Nephron (organoid): ENCODE measurements at regions not wholly inside any gene's neighbourhood (a gene's known extent, or its start where the extent isn't known, plus 50 kb on each side); places are given as distances from the start of the nearest gene placed in this dataset.

Source experiments
- H3K27ac Mint-ChIP-seq, 3 experiments: 2 replicates each; pipeline ENCODE4 v1.8.0; 2020; ENCODE audit warnings: mixed read lengths in 3 of 3, mild to moderate bottlenecking in 2 of 3, moderate library complexity in 1 of 3
- H3K27me3 Mint-ChIP-seq: 2 replicates; pipeline ENCODE4 v1.8.0; 2021; ENCODE audit warnings: low read depth, mild to moderate bottlenecking, moderate library complexity, mixed read lengths
- H3K36me3 Mint-ChIP-seq: 2 replicates; pipeline ENCODE4 v1.8.0; 2020; ENCODE audit warnings: low read depth, mixed read lengths
- H3K4me1 Mint-ChIP-seq: 2 replicates; pipeline ENCODE4 v1.8.0; 2020; ENCODE audit warnings: mixed read lengths
- H3K4me3 Mint-ChIP-seq, 3 experiments: 2 replicates each; pipeline ENCODE4 v1.8.0; 2020; ENCODE audit warnings: mild to moderate bottlenecking in 3 of 3, mixed read lengths in 3 of 3, moderate library complexity in 2 of 3
- H3K9me3 Mint-ChIP-seq: 2 replicates; pipeline ENCODE4 v1.8.0; 2020; ENCODE audit warnings: mixed read lengths
- CTCF ChIP-seq, 3 experiments: fragments of 200-600 bp; sonication (generic); IDR thresholded peaks; one replicate each; pipeline ENCODE4 v1.5.0; 2021; ENCODE audit warnings: antibody characterized with exemption in 3 of 3; ENCODE audit not compliant: unreplicated experiment in 3 of 3

- Mint-ChIP-seq H3K4me1 (no peaks in the 10 kb centered on the region), H3K27ac (no peak overlapping the region), H3K36me3 (no peaks in the 10 kb centered on the region), H3K4me3 (no peak overlapping the region), H3K27me3 (no peaks in the 10 kb centered on the region), H3K9me3 (no peaks in the 10 kb centered on the region)
- no peak for TF ChIP-seq CTCF (IDR thresholded peaks at IDR 0.05; ENCODE audit: unreplicated experiment in 3 of 3)
These were observed 669.5 kb upstream of the GRM3 start for GRCh38 chr7:85974176-85974575.

GRCh38 chr7:85972504-85973141 lies 671.1 kb upstream of the GRM3 start:
- Mint-ChIP-seq H3K27ac (no peak overlapping the region), H3K9me3 (no peaks in the 10 kb centered on the region), H3K4me3 (no peak overlapping the region), H3K27me3 (no peaks in the 10 kb centered on the region), H3K36me3 (no peaks in the 10 kb centered on the region), H3K4me1 (no peaks in the 10 kb centered on the region)
- no peak for TF ChIP-seq CTCF (IDR thresholded peaks at IDR 0.05; ENCODE audit: unreplicated experiment in 3 of 3)

GRCh38 chr7:85954961-85955360 lies 688.7 kb upstream of the GRM3 start:
- no peak for TF ChIP-seq CTCF (IDR thresholded peaks at IDR 0.05; ENCODE audit: unreplicated experiment in 3 of 3)
- H3K4me1 Mint-ChIP-seq, result no peaks in the 10 kb centered on the region
- no peaks in the 10 kb centered on the region for H3K27me3 Mint-ChIP-seq
- no peak overlapping the region for H3K27ac Mint-ChIP-seq
- no peaks in the 10 kb centered on the region for H3K9me3 Mint-ChIP-seq
- no peak overlapping the region for H3K4me3 Mint-ChIP-seq
- H3K36me3 Mint-ChIP-seq, result no peaks in the 10 kb centered on the region

- Mint-ChIP-seq H3K36me3 (no peaks in the 10 kb centered on the region), H3K4me3 (no peak overlapping the region), H3K27me3 (no peaks in the 10 kb centered on the region), H3K27ac (no peak overlapping the region), H3K4me1 (no peaks in the 10 kb centered on the region), H3K9me3 (peaks cover 15% of the 10 kb centered on the region)
- TF ChIP-seq CTCF (IDR thresholded peaks at IDR 0.05; ENCODE audit: unreplicated experiment in 3 of 3), result no peak
These were observed 692.8 kb upstream of the GRM3 start for GRCh38 chr7:85950871-85951270.

- H3K36me3 Mint-ChIP-seq, result no peaks in the 10 kb centered on the region
- H3K27ac Mint-ChIP-seq, result no peak overlapping the region
- H3K4me3 Mint-ChIP-seq, result no peak overlapping the region
- TF ChIP-seq CTCF (IDR thresholded peaks at IDR 0.05; ENCODE audit: unreplicated experiment in 3 of 3), result no peak
- H3K4me1 Mint-ChIP-seq, result no peaks in the 10 kb centered on the region
- no peaks in the 10 kb centered on the region for H3K27me3 Mint-ChIP-seq
- H3K9me3 Mint-ChIP-seq, result peaks cover 15% of the 10 kb centered on the region
These were observed 693.3 kb upstream of the GRM3 start for GRCh38 chr7:85950418-85950817.

GRCh38 chr7:85947767-85948166 lies 695.9 kb upstream of the GRM3 start:
- no peaks in the 10 kb centered on the region for H3K4me1 Mint-ChIP-seq
- no peaks in the 10 kb centered on the region for H3K27me3 Mint-ChIP-seq
- no peaks in the 10 kb centered on the region for H3K36me3 Mint-ChIP-seq
- no peak for TF ChIP-seq CTCF (IDR thresholded peaks at IDR 0.05; ENCODE audit: unreplicated experiment in 3 of 3)
- peaks cover 15% of the 10 kb centered on the region for H3K9me3 Mint-ChIP-seq
- H3K27ac Mint-ChIP-seq, result no peak overlapping the region
- no peak overlapping the region for H3K4me3 Mint-ChIP-seq
